HG02981 (cell line): ENCODE measurements at regions not wholly inside any gene's neighbourhood (a gene's known extent, or its start where the extent isn't known, plus 50 kb on each side); places are given as distances from the start of the nearest gene placed in this dataset.
A peak's percentile ranks its signal among the peaks of the same experiment; 100 is the strongest.
"Not testable (repeated sequence)": the region's sequence is repeated elsewhere in the genome, so short reads cannot be mapped to it uniquely, and the experiment has no call there.

ENCODE experiments used
- ATAC-seq: cut with Tn5 transposase; IDR thresholded peaks from one replicate; pipeline ENCODE4 v1.9.1; 2021; ENCODE audit warnings: mild to moderate bottlenecking, moderate library complexity; ENCODE audit not compliant: unreplicated experiment

GRCh38 chr13:40026741-40027140 is 371.3 kb downstream of the COG6 start:
- peak; percentile 25 for ATAC-seq

GRCh38 chr13:40028446-40028845 is 373.0 kb downstream of the COG6 start:
- ATAC-seq: no peak

- no peak for ATAC-seq
Observed at GRCh38 chr13:40031031-40031430, 375.6 kb downstream of the COG6 start.

- ATAC-seq: no peak
Observed at GRCh38 chr13:40039061-40039460, 383.6 kb downstream of the COG6 start.

- ATAC-seq: no peak
Observed at GRCh38 chr13:40042991-40043390, 387.5 kb downstream of the COG6 start.

- no peak for ATAC-seq
Observed at GRCh38 chr13:40043764-40044163, 388.3 kb downstream of the COG6 start.

- no peak for ATAC-seq
Observed at GRCh38 chr13:40047322-40047771, 391.9 kb downstream of the COG6 start.

GRCh38 chr13:40048551-40048950 is 393.1 kb downstream of the COG6 start:
- no peak for ATAC-seq

- no peak for ATAC-seq
Observed at GRCh38 chr13:40052954-40053353, 397.5 kb downstream of the COG6 start.

- ATAC-seq: no peak
Observed at GRCh38 chr13:40053401-40053800, 397.9 kb downstream of the COG6 start.

- not testable (repeated sequence) for ATAC-seq
Observed at GRCh38 chr13:40054422-40054821, 399.0 kb downstream of the COG6 start.

- no peak for ATAC-seq
Observed at GRCh38 chr13:40056898-40057619, 401.6 kb downstream of the COG6 start.

GRCh38 chr13:40058757-40059236 is 403.3 kb downstream of the COG6 start:
- ATAC-seq: no peak

GRCh38 chr13:40059540-40060232 is 404.2 kb downstream of the COG6 start:
- no peak for ATAC-seq

- ATAC-seq: peak; percentile 82
Observed at GRCh38 chr13:40060296-40061007, 405.0 kb downstream of the COG6 start.

- ATAC-seq: no peak
Observed at GRCh38 chr13:40061466-40062450, 406.3 kb downstream of the COG6 start.

- no peak for ATAC-seq
Observed at GRCh38 chr13:40063278-40063698, 407.8 kb downstream of the COG6 start.

- ATAC-seq: no peak
Observed at GRCh38 chr13:40063703-40064102, 408.2 kb downstream of the COG6 start.

- ATAC-seq: no peak
Observed at GRCh38 chr13:40064154-40065097, 409.0 kb downstream of the COG6 start.
